ENCODE measurements at regions not wholly inside any gene's neighbourhood (a gene's known extent, or its start where the extent isn't known, plus 50 kb on each side); places are given as distances from the start of the nearest gene placed in this dataset.

GRCh38 chr20:47854687-47855212, 69.5 kb upstream of the SULF2 start:
- no peak overlapping the region for H3K27ac ChIP-seq (ENCODE audit: low read depth in 1 of 2, low read length in 2 of 2)
- intact Hi-C loops (cut with micrococcal nuclease) = no loop called here
- no peaks in the 10 kb centered on the region for H3K27me3 ChIP-seq (ENCODE audit: control insufficient read depth in 2 of 2, insufficient read depth in 2 of 2, low read length in 2 of 2)
- no peak for TF ChIP-seq CTCF (IDR thresholded peaks at IDR 0.05)
- H4K20me1 ChIP-seq (ENCODE audit: insufficient read depth, low read length) = no peaks in the 10 kb centered on the region
- no peaks in the 10 kb centered on the region for H3K36me3 ChIP-seq (replicated peaks in 1 of 2; ENCODE audit: control insufficient read depth in 1 of 2, insufficient read depth in 2 of 2, low read length in 2 of 2)
- H3K4me3 Mint-ChIP-seq = no peak overlapping the region
- peaks cover 13 to 22% (median 17%) of the 10 kb centered on the region in 3 donors for H3K27me3 Mint-ChIP-seq (ENCODE audit: low read depth in 3 of 3)
- no peaks in the 10 kb centered on the region for H3K36me3 Mint-ChIP-seq
- no peaks in the 10 kb centered on the region for H3K4me1 ChIP-seq (ENCODE audit: control insufficient read depth in 1 of 2, insufficient read depth in 2 of 2, low read length in 2 of 2)
- no peak overlapping the region for H3K27ac Mint-ChIP-seq
- DNase-seq = no peak
- 88% methylated on average over 9 of the region's 10 CpGs for WGBS (ENCODE audit: insufficient coverage)
- no peak overlapping the region for H3K4me2 ChIP-seq (replicated peaks; ENCODE audit: extremely low read depth, low read length, poor library complexity, severe bottlenecking)
- no peak overlapping the region for H3K4me3 ChIP-seq (replicated peaks in 1 of 3; ENCODE audit: low read depth in 2 of 3, low read length in 3 of 3)
- no peaks in the 10 kb centered on the region for H3K79me2 ChIP-seq (ENCODE audit: insufficient read depth, low read length)
- H2AFZ ChIP-seq (ENCODE audit: insufficient read depth, low read depth, low read length, poor library complexity, severe bottlenecking) = no peak overlapping the region
- H3K9me3 Mint-ChIP-seq = peaks cover 0 to 5% (median 0%) of the 10 kb centered on the region in 7 donors
- H3K4me1 Mint-ChIP-seq = peaks cover 1% of the 10 kb centered on the region
- H3K9me3 ChIP-seq (replicated peaks in 1 of 2; ENCODE audit: control insufficient read depth in 1 of 2, insufficient read depth in 1 of 2, low read length in 2 of 2) = no peaks in the 10 kb centered on the region
- no peak overlapping the region for H3K9ac ChIP-seq (ENCODE audit: insufficient read depth, low read length, poor library complexity, severe bottlenecking)

- no peaks in the 10 kb centered on the region for H3K36me3 ChIP-seq (replicated peaks in 1 of 2; ENCODE audit: control insufficient read depth in 1 of 2, insufficient read depth in 2 of 2, low read length in 2 of 2)
- no peaks in the 10 kb centered on the region for H3K9me3 ChIP-seq (replicated peaks in 1 of 2; ENCODE audit: control insufficient read depth in 1 of 2, insufficient read depth in 1 of 2, low read length in 2 of 2)
- H3K4me3 Mint-ChIP-seq = no peak overlapping the region
- no peaks in the 10 kb centered on the region for H4K20me1 ChIP-seq (ENCODE audit: insufficient read depth, low read length)
- DNase-seq = no peak
- H3K27ac Mint-ChIP-seq = no peak overlapping the region
- H2AFZ ChIP-seq (ENCODE audit: insufficient read depth, low read depth, low read length, poor library complexity, severe bottlenecking) = no peak overlapping the region
- H3K27ac ChIP-seq (ENCODE audit: low read depth in 1 of 2, low read length in 2 of 2) = no peak overlapping the region
- no peak for TF ChIP-seq CTCF (IDR thresholded peaks at IDR 0.05)
- H3K4me1 ChIP-seq (ENCODE audit: control insufficient read depth in 1 of 2, insufficient read depth in 2 of 2, low read length in 2 of 2) = no peaks in the 10 kb centered on the region
- intact Hi-C loops (cut with micrococcal nuclease) = no loop called here
- H3K36me3 Mint-ChIP-seq = no peaks in the 10 kb centered on the region
- peaks cover 0 to 5% (median 0%) of the 10 kb centered on the region in 7 donors for H3K9me3 Mint-ChIP-seq
- H3K4me1 Mint-ChIP-seq = peaks cover 1% of the 10 kb centered on the region
- WGBS (ENCODE audit: insufficient coverage) = 97% methylated on average over 7 of the region's 7 CpGs
- H3K79me2 ChIP-seq (ENCODE audit: insufficient read depth, low read length) = no peaks in the 10 kb centered on the region
- H3K27me3 Mint-ChIP-seq (ENCODE audit: low read depth in 3 of 3) = peaks cover 13 to 19% (median 13%) of the 10 kb centered on the region in 3 donors
- H3K9ac ChIP-seq (ENCODE audit: insufficient read depth, low read length, poor library complexity, severe bottlenecking) = no peak overlapping the region
- H3K27me3 ChIP-seq (ENCODE audit: control insufficient read depth in 2 of 2, insufficient read depth in 2 of 2, low read length in 2 of 2) = no peaks in the 10 kb centered on the region
- H3K4me3 ChIP-seq (replicated peaks in 1 of 3; ENCODE audit: low read depth in 2 of 3, low read length in 3 of 3) = no peak overlapping the region
- H3K4me2 ChIP-seq (replicated peaks; ENCODE audit: extremely low read depth, low read length, poor library complexity, severe bottlenecking) = no peak overlapping the region
Measured at GRCh38 chr20:47851774-47852173, 66.5 kb upstream of the SULF2 start.

All from CD14-positive monocyte (primary cell).